Superior temporal gyrus (tissue), 1 donor: ENCODE measurements at regions not wholly inside any gene's neighbourhood (a gene's known extent, or its start where the extent isn't known, plus 50 kb on each side); places are given as distances from the start of the nearest gene placed in this dataset.

Source experiments
- DNase-seq: peaks from one replicate; pipeline ENCODE4 v3.0.0-alpha.2; 2016; ENCODE audit errors: extremely low spot score

DNA sequence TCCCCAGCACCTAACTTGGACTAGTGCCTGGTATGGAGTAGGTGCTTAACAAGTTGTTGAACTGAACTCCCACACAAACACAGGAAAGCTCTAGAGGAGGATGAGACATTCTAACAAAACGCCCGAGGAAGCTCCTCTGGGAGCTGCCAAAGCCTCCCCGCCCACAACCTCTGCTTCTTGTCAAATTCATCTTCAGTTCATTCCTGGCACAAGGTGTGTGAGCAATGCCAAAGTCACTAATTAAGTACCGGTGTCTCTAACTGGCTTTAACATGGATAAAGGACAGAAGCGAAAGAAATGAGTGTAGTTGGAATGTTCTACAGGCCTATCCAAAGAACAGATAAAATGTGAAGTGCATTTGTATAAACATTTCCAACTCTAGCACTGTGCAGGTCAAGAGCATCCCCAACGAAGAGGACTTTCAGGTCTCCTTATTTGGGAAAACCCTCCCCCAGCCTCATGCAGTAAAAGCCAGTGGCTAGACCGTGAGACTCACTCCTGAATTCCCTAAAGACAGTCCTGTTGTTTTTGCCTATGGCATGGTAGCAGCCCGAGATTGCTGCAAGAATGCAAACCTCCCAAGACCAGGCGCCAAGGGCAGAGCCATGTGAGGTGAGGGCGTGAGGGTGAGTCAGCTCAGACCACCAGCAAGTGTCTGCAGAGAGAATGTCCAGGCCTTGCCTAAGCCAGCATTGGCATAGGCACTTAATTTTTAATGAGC lies 72.2 kb upstream of the KLF3 start:
- DNase-seq = no peak

DNA sequence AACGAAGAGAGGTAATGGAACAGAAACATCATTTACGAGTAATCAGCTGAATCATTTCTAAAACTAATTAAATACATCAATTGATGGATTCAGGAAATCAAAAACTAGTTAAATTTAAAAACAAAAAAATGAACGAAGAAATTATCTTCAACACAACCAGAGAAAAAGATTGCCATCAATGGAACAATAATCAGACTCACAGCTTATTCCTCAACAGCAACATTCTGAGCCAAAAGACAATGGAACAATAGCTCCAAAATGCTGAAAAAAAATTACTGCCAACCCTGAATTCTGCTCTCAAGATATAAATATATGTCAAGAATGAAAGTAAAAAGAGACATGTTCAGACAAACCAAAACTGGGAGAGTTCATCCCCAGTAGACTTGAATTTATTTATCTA lies 65.5 kb upstream of the KLF3 start:
- DNase-seq = no peak

DNA sequence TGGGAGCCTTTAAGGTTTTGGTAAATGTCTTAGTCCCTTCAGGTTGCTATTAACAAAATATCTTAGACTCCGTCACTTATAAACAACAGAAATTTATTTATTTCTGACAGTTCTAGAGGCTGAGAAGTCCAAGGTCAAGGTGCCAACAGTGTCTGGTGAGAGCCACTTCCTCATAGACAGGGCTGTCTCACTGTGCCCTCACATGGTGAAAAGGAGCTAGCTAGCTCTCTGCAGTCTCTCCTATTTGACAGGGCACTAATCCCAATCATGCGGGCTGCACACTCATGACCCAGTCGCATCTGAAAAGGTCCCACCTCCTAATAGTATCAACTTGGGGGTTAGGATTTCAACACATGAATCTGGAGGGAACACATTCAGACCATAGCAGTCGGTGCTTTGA lies 63.4 kb upstream of the KLF3 start:
- DNase-seq = no peak

DNA sequence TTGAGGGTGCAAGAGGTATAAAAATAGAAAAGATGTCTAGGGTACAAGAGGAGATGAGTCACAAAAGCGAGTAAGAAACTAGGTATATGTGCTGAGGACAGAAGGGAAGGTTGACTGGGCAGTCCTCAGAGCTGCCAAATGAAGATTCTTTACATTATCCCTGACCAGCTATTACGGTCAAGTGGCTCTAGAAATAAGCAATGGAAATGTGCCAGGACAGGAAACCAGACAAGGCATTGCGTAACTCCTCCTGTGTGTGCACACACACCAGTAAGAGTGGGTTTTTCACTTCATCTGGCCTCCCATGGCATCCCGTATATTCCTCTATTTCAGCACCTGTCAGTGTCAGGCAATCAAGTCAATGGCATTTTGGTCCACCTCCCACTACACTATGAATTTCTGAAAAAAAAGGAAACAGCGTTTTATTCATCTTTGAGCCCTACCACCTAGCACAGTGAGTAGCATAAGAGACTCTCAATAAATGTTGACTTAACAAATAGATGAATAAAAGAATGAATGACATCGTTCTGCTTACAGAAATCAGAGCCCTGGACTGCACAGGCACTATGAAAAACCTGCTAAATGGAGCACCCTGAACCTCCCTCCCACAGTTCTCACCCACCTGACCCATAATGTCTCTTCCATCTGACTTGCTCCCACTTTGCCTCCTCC lies 62.6 kb upstream of the KLF3 start:
- no peak for DNase-seq

DNA sequence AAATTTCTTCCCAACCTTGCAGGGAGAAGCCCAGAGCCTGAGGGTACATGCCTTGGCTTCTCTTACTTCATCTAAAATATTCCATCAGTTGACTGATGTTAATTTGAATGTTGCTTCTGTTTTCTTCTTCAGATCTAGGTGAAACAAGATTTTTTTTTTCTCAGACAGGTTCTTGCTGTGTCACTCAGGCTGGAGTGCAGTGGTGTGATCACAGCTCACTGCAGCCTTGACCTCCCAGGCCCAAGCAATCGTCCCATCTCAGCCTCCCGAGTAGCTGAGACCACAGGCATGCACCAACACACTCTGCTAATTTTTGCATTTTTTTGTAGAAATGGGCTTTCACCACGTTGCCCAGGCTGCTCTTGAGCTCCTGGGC lies 62.1 kb upstream of the KLF3 start:
- no peak for DNase-seq

DNA sequence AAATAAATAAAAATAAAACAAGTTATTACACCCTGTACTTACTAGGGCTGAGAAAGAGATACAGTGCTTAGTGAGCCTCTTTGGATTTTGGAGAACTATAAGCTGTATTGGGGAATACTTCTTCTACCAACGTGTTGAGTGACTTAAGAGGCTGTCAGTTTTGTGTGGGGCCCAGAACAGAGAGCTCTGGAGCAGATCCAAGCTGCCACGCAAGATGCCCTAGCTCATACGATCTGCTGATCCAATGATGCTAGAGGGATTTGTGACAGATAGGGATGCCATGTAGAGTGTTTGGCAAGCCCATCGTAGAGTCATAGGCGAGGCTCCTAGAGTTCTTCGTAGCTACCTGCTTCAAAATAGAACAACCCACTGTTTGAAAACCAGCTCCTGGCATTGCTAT lies 60.3 kb upstream of the KLF3 start:
- DNase-seq = no peak

DNA sequence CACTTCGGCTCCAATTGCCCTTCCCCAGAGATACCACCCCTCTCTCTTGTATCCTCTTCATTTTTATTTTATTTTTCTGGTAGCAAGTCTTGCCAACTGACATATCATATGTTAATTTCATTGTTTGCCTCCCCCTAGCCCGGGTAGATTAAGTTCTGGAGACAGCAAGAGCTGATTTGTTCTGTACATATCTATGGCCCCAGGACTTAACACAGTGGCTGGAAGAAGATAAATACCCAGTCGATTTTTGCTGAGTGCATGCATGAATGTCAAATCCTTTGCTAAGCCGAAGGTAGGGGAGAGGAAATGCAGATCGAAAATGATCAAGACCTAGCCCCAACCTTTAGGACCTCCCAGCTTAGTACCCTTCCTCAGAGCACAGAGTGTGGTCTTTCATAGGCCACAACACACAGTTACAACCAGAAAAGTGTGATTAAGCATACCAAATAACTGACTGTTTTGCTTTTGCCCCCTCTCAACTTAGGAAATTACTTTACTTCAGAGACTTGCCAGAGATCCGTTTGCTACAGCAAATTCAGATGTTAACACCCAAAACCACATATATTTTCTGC lies 58.7 kb upstream of the KLF3 start:
- DNase-seq = no peak

DNA sequence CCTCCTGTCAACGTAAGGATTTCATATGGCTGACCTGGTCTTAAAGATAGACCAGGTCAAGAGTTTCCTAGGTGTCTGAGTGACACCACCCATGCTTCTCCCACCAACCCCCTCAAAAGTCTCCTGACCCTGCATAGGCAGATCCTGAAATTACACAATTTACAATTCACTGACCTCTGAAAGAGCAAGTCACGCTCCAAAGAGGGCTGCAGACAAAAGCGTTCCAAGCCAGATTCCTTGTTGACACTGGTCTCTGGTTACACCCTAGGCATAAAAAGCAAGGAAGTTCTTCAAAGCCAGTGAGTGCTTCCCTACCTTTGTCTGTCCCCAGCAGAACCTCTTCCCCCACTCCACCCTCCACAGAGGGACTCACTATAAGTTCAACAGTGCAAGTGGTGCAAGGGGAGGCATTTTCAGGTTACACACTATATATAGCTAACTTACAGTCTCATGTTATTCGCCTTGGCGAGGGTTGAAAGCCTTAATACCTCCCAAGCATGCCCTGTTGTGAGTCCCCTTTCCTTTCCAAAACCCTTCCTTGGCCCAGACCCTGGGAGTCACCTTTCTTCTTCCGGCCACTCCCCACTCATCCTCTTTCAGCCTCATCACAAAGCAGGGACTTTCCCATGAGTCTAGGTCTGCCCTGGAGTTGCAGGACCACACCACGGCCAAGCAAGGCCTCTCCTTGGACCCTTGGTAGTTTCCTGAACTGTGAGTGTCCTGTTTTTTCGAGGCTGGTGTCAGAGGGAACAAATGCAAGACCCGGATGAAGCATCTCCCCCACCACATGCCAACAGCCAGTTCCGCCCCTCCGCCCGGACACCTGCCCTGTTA lies 58.0 kb upstream of the KLF3 start:
- no peak for DNase-seq

DNA sequence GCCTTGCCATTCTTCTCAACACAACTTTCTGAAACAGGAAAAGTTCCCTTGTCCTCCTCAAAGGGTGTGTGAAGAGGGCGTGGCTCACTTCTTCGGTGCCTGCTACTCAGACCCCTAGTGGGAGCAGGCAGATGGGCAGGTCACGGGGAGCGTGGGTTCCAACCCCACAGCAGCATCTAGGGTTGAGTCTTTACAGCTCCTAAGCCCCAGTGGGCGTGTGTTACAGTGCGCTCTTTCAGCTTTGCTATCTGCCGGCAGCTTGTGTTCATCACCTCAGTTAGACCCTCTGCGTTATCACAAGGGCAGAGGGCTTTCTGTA lies 57.5 kb upstream of the KLF3 start:
- no peak for DNase-seq

DNA sequence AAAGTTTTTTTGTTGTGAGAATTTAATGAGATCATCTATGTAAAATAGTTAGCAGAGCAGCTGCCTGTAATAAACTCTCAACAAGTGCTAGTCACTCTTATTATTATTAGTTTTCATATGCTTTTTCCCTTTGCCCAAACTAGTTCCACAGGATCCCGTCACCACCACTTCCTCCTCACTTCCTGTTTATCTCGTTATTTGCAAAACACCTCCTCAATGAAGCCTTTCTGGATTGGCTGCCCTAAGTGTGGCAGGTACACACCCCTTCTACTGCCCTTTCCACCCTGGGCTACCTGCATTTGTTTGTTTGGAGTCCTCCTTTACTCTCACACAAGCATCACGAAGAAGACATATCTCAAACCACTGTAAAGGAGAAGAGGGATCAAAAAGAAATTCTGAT lies 54.4 kb upstream of the KLF3 start:
- no peak for DNase-seq

DNA sequence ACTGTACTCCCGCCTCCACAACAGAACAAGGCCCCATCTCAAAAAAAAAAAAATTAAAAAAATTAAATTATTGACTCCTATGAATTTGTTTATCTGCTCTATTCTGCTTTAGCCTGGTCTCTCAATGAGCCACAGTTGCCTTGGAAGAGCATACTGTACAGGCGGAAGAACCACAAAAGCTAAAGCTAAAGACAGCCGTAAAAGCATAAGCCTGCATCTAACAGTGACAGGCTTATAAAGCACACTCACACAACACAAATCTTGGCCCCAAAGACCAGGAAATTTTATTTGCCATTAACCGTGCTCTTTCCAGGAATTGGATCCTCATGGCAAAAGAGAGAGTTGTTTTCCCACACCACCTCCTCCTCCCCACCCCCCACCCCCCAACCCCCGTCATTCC lies 53.5 kb upstream of the KLF3 start:
- no peak for DNase-seq

DNA sequence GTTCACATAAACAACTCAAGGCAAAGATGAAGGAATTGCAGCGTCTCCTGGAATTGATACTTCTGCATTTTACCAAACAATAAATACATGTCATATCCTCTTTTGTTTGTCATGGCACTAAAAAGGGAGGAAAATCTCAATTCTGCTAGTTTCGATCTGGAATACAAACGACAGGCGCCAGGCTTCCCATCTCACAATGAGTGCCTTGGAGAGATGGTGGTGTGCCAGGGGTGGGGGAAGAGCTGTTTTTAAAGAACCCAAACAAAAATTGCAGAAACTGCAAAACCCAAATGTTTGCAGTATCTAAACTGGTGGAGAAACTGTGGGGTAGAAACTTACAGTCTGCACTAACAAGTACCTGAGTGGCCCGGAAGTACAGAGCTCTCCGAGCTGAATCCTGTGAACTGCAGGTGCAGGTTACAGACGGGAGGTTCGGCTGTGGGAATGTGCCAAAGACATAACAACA lies 53.0 kb upstream of the KLF3 start:
- peak; percentile 61 for DNase-seq

DNA sequence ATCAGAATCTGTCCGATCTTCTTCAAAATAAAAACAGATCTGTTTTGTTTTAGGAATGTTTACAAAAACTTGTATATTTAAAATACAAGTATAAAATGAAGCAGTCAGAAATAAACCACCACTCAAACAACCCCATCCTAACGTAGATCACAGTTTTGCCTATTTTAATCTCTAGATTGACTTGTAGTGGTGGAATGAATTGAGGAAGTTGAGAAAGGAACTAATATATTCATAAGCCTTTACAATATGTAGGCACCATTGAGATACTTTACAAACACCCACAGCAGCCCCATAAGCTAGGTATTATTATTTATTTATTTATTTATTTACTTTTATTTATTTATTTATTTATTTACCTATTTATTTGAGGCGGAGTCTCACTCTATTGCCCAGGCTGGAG lies 52.3 kb upstream of the KLF3 start:
- no peak for DNase-seq

DNA sequence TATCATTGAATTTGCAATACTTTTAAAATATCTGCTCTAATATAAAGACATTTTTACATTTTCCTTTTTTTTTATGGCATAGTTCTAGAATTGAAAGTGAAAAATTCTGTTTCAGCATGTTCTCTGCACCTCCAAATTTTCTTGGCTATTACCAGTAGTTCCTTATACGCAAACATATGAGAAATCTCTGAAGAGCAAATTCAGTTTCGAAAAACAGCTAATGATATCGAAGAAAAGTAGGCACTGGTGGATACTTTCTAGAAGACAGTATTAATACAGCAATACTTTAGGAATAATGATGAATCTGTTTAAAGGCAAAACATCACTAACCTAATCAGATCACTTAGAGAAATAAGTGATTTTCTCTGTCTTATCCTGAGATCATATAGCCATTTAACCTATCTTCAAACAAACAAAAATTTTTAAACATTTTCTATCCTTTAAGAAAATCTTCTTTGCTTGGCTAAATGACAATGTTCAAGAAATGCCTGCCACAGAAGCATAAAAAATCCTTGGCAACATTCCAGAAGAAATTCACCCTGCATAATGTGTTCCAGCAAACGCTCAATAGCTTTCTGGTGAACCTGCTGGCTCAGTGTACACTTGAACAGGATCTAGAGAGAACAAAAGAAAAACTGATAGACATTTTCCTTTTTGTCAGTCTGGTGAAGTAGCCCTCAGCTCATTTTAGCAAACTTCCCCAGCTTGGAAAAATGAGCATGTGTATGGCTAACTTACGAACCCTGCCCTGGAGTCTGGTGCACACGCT lies 51.2 kb upstream of the KLF3 start:
- peak; percentile 49 for DNase-seq
